HEK293 (cell line): ENCODE measurements at regions not wholly inside any gene's neighbourhood (a gene's known extent, or its start where the extent isn't known, plus 50 kb on each side); places are given as distances from the start of the nearest gene placed in this dataset.

Source experiments
- CTCF ChIA-PET: fragments of 350-600 bp; formaldehyde crosslinking; extraction: SDS; loops from one replicate; lab custom pipeline; 2021; ENCODE audit warnings: antibody characterized with exemption; lab: Yijun Ruan, JAX
- POLR2A ChIA-PET: fragments of 300-600 bp; formaldehyde crosslinking; extraction: SDS; loops from one replicate; lab custom pipeline; 2020; ENCODE audit warnings: antibody characterized with exemption, inconsistent platforms; lab: Yijun Ruan, JAX
- H3K27ac ChIP-seq: fragments of 200-500 bp; sonication (Bioruptor generic); 2 replicates; pipeline ENCODE4 v1.5.1; 2014; ENCODE audit warnings: low read depth, low read length, control low read depth, inconsistent platforms; ENCODE audit errors: extremely low read depth
- H3K36me3 ChIP-seq, 2 experiments: fragments of 200-500 bp in 1 of 2; sonication (Bioruptor generic) in 1 of 2; 1 replicate in 1 of 2; 2 replicates in 1 of 2; pipeline ENCODE4 v1.5.1; 2014 to 2017; ENCODE audit warnings: inconsistent platforms in 2 of 2, low read length in 2 of 2; ENCODE audit not compliant: control insufficient read depth in 2 of 2, insufficient read depth in 1 of 2
- H3K4me1 ChIP-seq: fragments of 200-500 bp; sonication (Bioruptor generic); 2 replicates; pipeline ENCODE4 v1.5.1; 2014; ENCODE audit warnings: mild to moderate bottlenecking, low read length, inconsistent platforms; ENCODE audit not compliant: control insufficient read depth, insufficient read depth
- H3K4me3 ChIP-seq: 2 replicates; pipeline ENCODE4 v1.5.1; 2011; ENCODE audit warnings: low read depth, mild to moderate bottlenecking, control low read depth, low read length, moderate library complexity
- H3K9me3 ChIP-seq: fragments of 200-500 bp; sonication (Bioruptor generic); 2 replicates; pipeline ENCODE4 v1.5.1; 2014; ENCODE audit warnings: low read depth, low read length, inconsistent platforms; ENCODE audit not compliant: control insufficient read depth, insufficient read depth
- EGR2 ChIP-seq: fragments of 450-650 bp; formaldehyde crosslinking; IDR thresholded peaks from 2 replicates; pipeline ENCODE4 v1.5.1; 2016; ENCODE audit warnings: low read depth, missing biosample characterization, missing genetic modification characterization
- OSR2 ChIP-seq: fragments of 450-650 bp; formaldehyde crosslinking; IDR thresholded peaks from 2 replicates; pipeline ENCODE4 v1.5.1; 2016; ENCODE audit warnings: missing biosample characterization, missing genetic modification characterization
- SCRT1 ChIP-seq: fragments of 450-650 bp; formaldehyde crosslinking; IDR thresholded peaks from 2 replicates; pipeline ENCODE4 v1.5.1; 2016; ENCODE audit warnings: missing biosample characterization, missing genetic modification characterization, borderline replicate concordance
- ZNF114 ChIP-seq: fragments of 450-650 bp; formaldehyde crosslinking; IDR thresholded peaks from 2 replicates; pipeline ENCODE4 v1.5.0; 2017; ENCODE audit warnings: missing biosample characterization, missing genetic modification characterization
- ZNF19 ChIP-seq: fragments of 450-650 bp; formaldehyde crosslinking; IDR thresholded peaks from 2 replicates; pipeline ENCODE4; 2016; ENCODE audit warnings: missing biosample characterization, missing genetic modification characterization, low read depth
- ZNF214 ChIP-seq: fragments of 450-650 bp; formaldehyde crosslinking; IDR thresholded peaks from 2 replicates; pipeline ENCODE4 v1.5.1; 2017; ENCODE audit warnings: missing biosample characterization, mild to moderate bottlenecking, missing genetic modification characterization, borderline replicate concordance
- ZNF248 ChIP-seq: fragments of 450-650 bp; formaldehyde crosslinking; IDR thresholded peaks from 2 replicates; pipeline ENCODE4 v1.5.1; 2017; ENCODE audit warnings: missing biosample characterization, missing genetic modification characterization
- ZNF571 ChIP-seq: fragments of 450-650 bp; formaldehyde crosslinking; IDR thresholded peaks from 2 replicates; pipeline ENCODE4 v1.5.0; 2017; ENCODE audit warnings: missing biosample characterization, missing genetic modification characterization
- ZNF639 ChIP-seq: fragments of 450-650 bp; formaldehyde crosslinking; IDR thresholded peaks from 2 replicates; pipeline ENCODE4 v1.5.1; 2016; ENCODE audit warnings: missing biosample characterization, missing genetic modification characterization
- ZSCAN23 ChIP-seq: fragments of 450-650 bp; formaldehyde crosslinking; IDR thresholded peaks from 2 replicates; pipeline ENCODE4 v1.5.1; 2016; ENCODE audit warnings: missing biosample characterization, missing genetic modification characterization
- TF ChIP-seq, protein P1 (sequence below): fragments of 450-650 bp; formaldehyde crosslinking; IDR thresholded peaks from 2 replicates; pipeline ENCODE4 v1.5.1; 2016; ENCODE audit warnings: missing biosample characterization, missing genetic modification characterization
- TF ChIP-seq, protein P2 (sequence below): fragments of 450-650 bp; formaldehyde crosslinking; IDR thresholded peaks from 2 replicates; pipeline ENCODE4 v1.5.1; 2016; ENCODE audit warnings: missing biosample characterization, missing genetic modification characterization, borderline replicate concordance
- TF ChIP-seq, protein P3 (sequence below): fragments of 450-650 bp; formaldehyde crosslinking; IDR thresholded peaks from 2 replicates; pipeline ENCODE4 v1.5.1; 2016; ENCODE audit warnings: missing biosample characterization, missing genetic modification characterization, borderline replicate concordance
- TF ChIP-seq, protein P4 (sequence below): fragments of 450-650 bp; formaldehyde crosslinking; IDR thresholded peaks from 2 replicates; pipeline ENCODE4 v1.5.1; 2016; ENCODE audit warnings: missing biosample characterization, missing genetic modification characterization

DNA sequence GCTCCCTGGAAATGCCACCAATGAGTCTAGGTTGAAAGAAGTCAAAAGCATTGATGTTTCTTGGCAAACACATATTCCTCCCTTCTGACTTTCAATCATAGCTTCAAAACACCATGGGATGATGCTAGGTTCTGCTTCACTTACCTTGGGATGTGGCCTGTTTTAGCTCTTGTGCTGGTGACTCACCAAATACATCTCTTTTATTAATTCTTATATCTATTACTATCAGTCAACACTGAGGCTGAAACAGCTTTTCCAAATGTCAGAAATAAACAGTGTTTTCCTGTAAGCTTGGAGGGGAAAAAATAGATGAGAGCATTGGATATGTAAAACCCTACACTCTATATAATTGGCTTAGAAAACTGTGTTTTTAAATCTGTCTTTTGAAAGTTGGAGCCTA lies 245.4 kb upstream of the NREP start (continued):
- TF ChIP-seq ZNF571 (tag by site-specific recombination) (no peak), ZSCAN23 (tag by site-specific recombination) (no peak), SCRT1 (no peak), ZNF214 (tag by site-specific recombination) (no peak), EGR2 (tag by site-specific recombination) (no peak)
- TF ChIP-seq, protein P1, sequence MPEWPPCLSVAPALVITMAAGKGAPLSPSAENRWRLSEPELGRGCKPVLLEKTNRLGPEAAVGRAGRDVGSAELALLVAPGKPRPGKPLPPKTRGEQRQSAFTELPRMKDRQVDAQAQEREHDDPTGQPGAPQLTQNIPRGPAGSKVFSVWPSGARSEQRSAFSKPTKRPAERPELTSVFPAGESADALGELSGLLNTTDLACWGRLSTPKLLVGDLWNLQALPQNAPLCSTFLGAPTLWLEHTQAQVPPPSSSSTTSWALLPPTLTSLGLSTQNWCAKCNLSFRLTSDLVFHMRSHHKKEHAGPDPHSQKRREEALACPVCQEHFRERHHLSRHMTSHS (tag by site-specific recombination), result no peak
- TF ChIP-seq, protein P2, sequence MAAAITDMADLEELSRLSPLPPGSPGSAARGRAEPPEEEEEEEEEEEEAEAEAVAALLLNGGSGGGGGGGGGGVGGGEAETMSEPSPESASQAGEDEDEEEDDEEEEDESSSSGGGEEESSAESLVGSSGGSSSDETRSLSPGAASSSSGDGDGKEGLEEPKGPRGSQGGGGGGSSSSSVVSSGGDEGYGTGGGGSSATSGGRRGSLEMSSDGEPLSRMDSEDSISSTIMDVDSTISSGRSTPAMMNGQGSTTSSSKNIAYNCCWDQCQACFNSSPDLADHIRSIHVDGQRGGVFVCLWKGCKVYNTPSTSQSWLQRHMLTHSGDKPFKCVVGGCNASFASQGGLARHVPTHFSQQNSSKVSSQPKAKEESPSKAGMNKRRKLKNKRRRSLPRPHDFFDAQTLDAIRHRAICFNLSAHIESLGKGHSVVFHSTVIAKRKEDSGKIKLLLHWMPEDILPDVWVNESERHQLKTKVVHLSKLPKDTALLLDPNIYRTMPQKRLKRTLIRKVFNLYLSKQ (tag by site-specific recombination), result no peak

GRCh38 chr5:111999286-111999685 lies 242.3 kb upstream of the NREP start:
- Histone ChIP-seq H3K36me3 (no peaks in the 10 kb centered on the region), H3K4me1 (no peaks in the 10 kb centered on the region), H3K27ac (no peak overlapping the region), H3K4me3 (no peak overlapping the region), H3K9me3 (no peaks in the 10 kb centered on the region; the same call in 1 of the 2 replicates)
- ChIA-PET POLR2A (no interaction called here), CTCF (interaction anchor here (0.6 kb wide), 3 partner anchors 21 to 468 kb away, joined by 3 to 4 read pairs (median 3); no protein-coding TSS in a partner anchor)
- TF ChIP-seq ZNF639 (tag by site-specific recombination) (no peak), ZNF19 (tag by site-specific recombination) (no peak)
- TF ChIP-seq, protein P3, sequence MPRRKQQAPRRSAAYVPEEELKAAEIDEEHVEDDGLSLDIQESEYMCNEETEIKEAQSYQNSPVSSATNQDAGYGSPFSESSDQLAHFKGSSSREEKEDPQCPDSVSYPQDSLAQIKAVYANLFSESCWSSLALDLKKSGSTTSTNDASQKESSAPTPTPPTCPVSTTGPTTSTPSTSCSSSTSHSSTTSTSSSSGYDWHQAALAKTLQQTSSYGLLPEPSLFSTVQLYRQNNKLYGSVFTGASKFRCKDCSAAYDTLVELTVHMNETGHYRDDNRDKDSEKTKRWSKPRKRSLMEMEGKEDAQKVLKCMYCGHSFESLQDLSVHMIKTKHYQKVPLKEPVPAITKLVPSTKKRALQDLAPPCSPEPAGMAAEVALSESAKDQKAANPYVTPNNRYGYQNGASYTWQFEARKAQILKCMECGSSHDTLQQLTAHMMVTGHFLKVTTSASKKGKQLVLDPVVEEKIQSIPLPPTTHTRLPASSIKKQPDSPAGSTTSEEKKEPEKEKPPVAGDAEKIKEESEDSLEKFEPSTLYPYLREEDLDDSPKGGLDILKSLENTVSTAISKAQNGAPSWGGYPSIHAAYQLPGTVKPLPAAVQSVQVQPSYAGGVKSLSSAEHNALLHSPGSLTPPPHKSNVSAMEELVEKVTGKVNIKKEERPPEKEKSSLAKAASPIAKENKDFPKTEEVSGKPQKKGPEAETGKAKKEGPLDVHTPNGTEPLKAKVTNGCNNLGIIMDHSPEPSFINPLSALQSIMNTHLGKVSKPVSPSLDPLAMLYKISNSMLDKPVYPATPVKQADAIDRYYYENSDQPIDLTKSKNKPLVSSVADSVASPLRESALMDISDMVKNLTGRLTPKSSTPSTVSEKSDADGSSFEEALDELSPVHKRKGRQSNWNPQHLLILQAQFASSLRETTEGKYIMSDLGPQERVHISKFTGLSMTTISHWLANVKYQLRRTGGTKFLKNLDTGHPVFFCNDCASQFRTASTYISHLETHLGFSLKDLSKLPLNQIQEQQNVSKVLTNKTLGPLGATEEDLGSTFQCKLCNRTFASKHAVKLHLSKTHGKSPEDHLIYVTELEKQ (tag by site-specific recombination), result no peak

- no peaks in the 10 kb centered on the region; the same call in 1 of the 2 replicates for H3K9me3 ChIP-seq
- H3K36me3 ChIP-seq, result no peaks in the 10 kb centered on the region
- POLR2A ChIA-PET, result no interaction called here
- CTCF ChIA-PET, result interaction anchor here (0.5 to 0.6 kb wide), 4 partner anchors 22 to 467 kb away, joined by 3 to 5 read pairs (median 4); no protein-coding TSS in a partner anchor
- H3K4me3 ChIP-seq, result no peak overlapping the region
- H3K4me1 ChIP-seq, result no peaks in the 10 kb centered on the region
- H3K27ac ChIP-seq, result no peak overlapping the region
- no peak for TF ChIP-seq ZNF248 (tag by site-specific recombination)
- no peak for TF ChIP-seq ZNF114 (tag by site-specific recombination)
- TF ChIP-seq OSR2, result peak; percentile 62
- TF ChIP-seq, protein P4, sequence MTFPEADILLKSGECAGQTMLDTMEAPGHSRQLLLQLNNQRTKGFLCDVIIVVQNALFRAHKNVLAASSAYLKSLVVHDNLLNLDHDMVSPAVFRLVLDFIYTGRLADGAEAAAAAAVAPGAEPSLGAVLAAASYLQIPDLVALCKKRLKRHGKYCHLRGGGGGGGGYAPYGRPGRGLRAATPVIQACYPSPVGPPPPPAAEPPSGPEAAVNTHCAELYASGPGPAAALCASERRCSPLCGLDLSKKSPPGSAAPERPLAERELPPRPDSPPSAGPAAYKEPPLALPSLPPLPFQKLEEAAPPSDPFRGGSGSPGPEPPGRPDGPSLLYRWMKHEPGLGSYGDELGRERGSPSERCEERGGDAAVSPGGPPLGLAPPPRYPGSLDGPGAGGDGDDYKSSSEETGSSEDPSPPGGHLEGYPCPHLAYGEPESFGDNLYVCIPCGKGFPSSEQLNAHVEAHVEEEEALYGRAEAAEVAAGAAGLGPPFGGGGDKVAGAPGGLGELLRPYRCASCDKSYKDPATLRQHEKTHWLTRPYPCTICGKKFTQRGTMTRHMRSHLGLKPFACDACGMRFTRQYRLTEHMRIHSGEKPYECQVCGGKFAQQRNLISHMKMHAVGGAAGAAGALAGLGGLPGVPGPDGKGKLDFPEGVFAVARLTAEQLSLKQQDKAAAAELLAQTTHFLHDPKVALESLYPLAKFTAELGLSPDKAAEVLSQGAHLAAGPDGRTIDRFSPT (tag by site-specific recombination), result 0 out of 2 replicates have a peak, but pooled peaks have one; percentile 17
Observed at GRCh38 chr5:111998871-111999270, 241.9 kb upstream of the NREP start.
